Stimulated activated CD4-positive, alpha-beta T cell treated with anti-CD3 and anti-CD28 coated beads, TNF-alpha, amount 100 ng/mL, for 4 hours (primary cell): ENCODE measurements at regions not wholly inside any gene's neighbourhood (a gene's known extent, or its start where the extent isn't known, plus 50 kb on each side); places are given as distances from the start of the nearest gene placed in this dataset.
"Not testable (repeated sequence)": the region's sequence is repeated elsewhere in the genome, so short reads cannot be mapped to it uniquely, and the experiment has no call there.

Experiments
- DNase-seq, 3 experiments: peaks; one replicate each; pipeline ENCODE4 v3.0.0-alpha.2; 2020; ENCODE audit warnings: low read depth in 3 of 3

GRCh38 chrX:65451663-65452062 is 82.9 kb downstream of the LAS1L start:
- no peak for DNase-seq

- no peak for DNase-seq
These were observed 114.4 kb downstream of the LAS1L start for GRCh38 chrX:65420154-65420553.

- not testable (repeated sequence) for DNase-seq
These were observed 126.9 kb downstream of the LAS1L start for GRCh38 chrX:65407662-65408061.

GRCh38 chrX:65407157-65407626 is 127.4 kb downstream of the LAS1L start:
- no peak for DNase-seq

GRCh38 chrX:65406532-65406931 is 128.1 kb downstream of the LAS1L start:
- DNase-seq, result peak in 2 of 3 experiments; percentile 2 to 6

- DNase-seq, result no peak
These were observed 142.3 kb downstream of the LAS1L start for GRCh38 chrX:65392284-65392683.

GRCh38 chrX:65389120-65389519 is 145.5 kb downstream of the LAS1L start:
- DNase-seq, result not testable (repeated sequence)
